Mesenchymal stem cell (in vitro differentiated cells and primary cell): ENCODE measurements at regions not wholly inside any gene's neighbourhood (a gene's known extent, or its start where the extent isn't known, plus 50 kb on each side); places are given as distances from the start of the nearest gene placed in this dataset.

Experiments used
- DNase-seq: peaks from one replicate; pipeline ENCODE4 v3.0.0-alpha.2; 2013
- H2AFZ ChIP-seq: one replicate; pipeline ENCODE4 v1.6.1; 2013; ENCODE audit warnings: low read depth, mild to moderate bottlenecking, control low read depth, inconsistent platforms, low read length, moderate library complexity
- H2AK5ac ChIP-seq: 2 replicates; pipeline ENCODE4 v1.6.1; 2013; ENCODE audit warnings: low read length, moderate library complexity, mild to moderate bottlenecking, inconsistent platforms; ENCODE audit not compliant: severe bottlenecking
- H2BK120ac ChIP-seq: one replicate; pipeline ENCODE4 v1.6.1; 2013; ENCODE audit warnings: low read depth, mild to moderate bottlenecking, inconsistent platforms, low read length, moderate library complexity
- H2BK12ac ChIP-seq, 2 experiments: one replicate each; pipeline ENCODE4 v1.6.1; 2013; ENCODE audit warnings: inconsistent platforms in 2 of 2, low read length in 2 of 2, mild to moderate bottlenecking in 2 of 2, moderate library complexity in 2 of 2, control low read depth in 1 of 2
- H2BK15ac ChIP-seq: one replicate; pipeline ENCODE4 v1.6.1; 2013; ENCODE audit warnings: mild to moderate bottlenecking, low read depth, inconsistent platforms; ENCODE audit not compliant: poor library complexity, severe bottlenecking
- H2BK5ac ChIP-seq: 2 replicates; pipeline ENCODE4 v1.6.1; 2013; ENCODE audit warnings: low read depth, mild to moderate bottlenecking, low read length, control low read depth, inconsistent platforms; ENCODE audit not compliant: poor library complexity, severe bottlenecking
- H3K14ac ChIP-seq, 2 experiments: one replicate each; pipeline ENCODE4 v1.6.1; 2013; ENCODE audit warnings: inconsistent platforms in 2 of 2, low read length in 2 of 2, control low read depth in 1 of 2, mild to moderate bottlenecking in 1 of 2, moderate library complexity in 1 of 2
- H3K18ac ChIP-seq, 2 experiments: one replicate each; pipeline ENCODE4 v1.6.1; 2013; ENCODE audit warnings: inconsistent platforms in 2 of 2, low read length in 2 of 2, control low read depth in 1 of 2, low read depth in 1 of 2, mild to moderate bottlenecking in 1 of 2
- H3K23ac ChIP-seq, 2 experiments: one replicate each; pipeline ENCODE4 v1.6.1; 2013; ENCODE audit warnings: inconsistent platforms in 2 of 2, low read length in 2 of 2, mild to moderate bottlenecking in 2 of 2, moderate library complexity in 2 of 2, control low read depth in 1 of 2
- H3K27ac ChIP-seq: 2 replicates; pipeline ENCODE4 v1.5.1; 2013; ENCODE audit warnings: mild to moderate bottlenecking, moderate library complexity, low read length, control low read depth, inconsistent platforms; ENCODE audit not compliant: poor library complexity, severe bottlenecking
- H3K27me3 ChIP-seq, 2 experiments: 2 replicates each; pipeline versions ENCODE4 v1.6.1 to v1.7.0; 2013; ENCODE audit warnings: low read length in 2 of 2, mild to moderate bottlenecking in 2 of 2, moderate library complexity in 2 of 2, control low read depth in 1 of 2, inconsistent platforms in 1 of 2; ENCODE audit not compliant: control insufficient read depth in 1 of 2, insufficient read depth in 1 of 2
- H3K36me3 ChIP-seq, 2 experiments: 2 replicates each; pipeline versions ENCODE4 v1.6.1 to v1.7.0; 2013; ENCODE audit warnings: low read length in 2 of 2, control low read depth in 1 of 2, inconsistent platforms in 1 of 2, low read depth in 1 of 2, mild to moderate bottlenecking in 1 of 2; ENCODE audit not compliant: insufficient read depth in 2 of 2, control insufficient read depth in 1 of 2
- H3K4ac ChIP-seq, 2 experiments: one replicate each; pipeline ENCODE4 v1.6.1; 2013; ENCODE audit warnings: inconsistent platforms in 2 of 2, low read length in 2 of 2, mild to moderate bottlenecking in 2 of 2, moderate library complexity in 2 of 2, control low read depth in 1 of 2, low read depth in 1 of 2
- H3K4me1 ChIP-seq: 2 replicates; pipeline ENCODE4 v1.6.1; 2013; ENCODE audit warnings: low read depth, low read length, control low read depth; ENCODE audit not compliant: control insufficient read depth, insufficient read depth
- H3K4me2 ChIP-seq: 2 replicates; pipeline ENCODE4 v1.6.1; 2013; ENCODE audit warnings: low read length, mild to moderate bottlenecking, inconsistent platforms; ENCODE audit not compliant: poor library complexity, severe bottlenecking
- H3K4me3 ChIP-seq, 2 experiments: 2 replicates each; pipeline versions ENCODE4 v1.5.1 to v1.7.0; 2013; ENCODE audit warnings: low read length in 2 of 2, mild to moderate bottlenecking in 2 of 2, control low read depth in 1 of 2, low read depth in 1 of 2; ENCODE audit not compliant: insufficient read depth in 1 of 2
- H3K79me1 ChIP-seq: replicated peaks from 2 replicates; pipeline ENCODE4 v1.6.1; 2013; ENCODE audit warnings: mild to moderate bottlenecking, control low read depth, low read length, inconsistent platforms; ENCODE audit not compliant: poor library complexity, severe bottlenecking
- H3K9ac ChIP-seq: 2 replicates; pipeline ENCODE4 v1.7.0; 2013; ENCODE audit warnings: mild to moderate bottlenecking, low read length, moderate library complexity
- H3K9me3 ChIP-seq: 2 replicates; pipeline ENCODE4 v1.7.0; 2013; ENCODE audit warnings: mild to moderate bottlenecking, low read length; ENCODE audit not compliant: control insufficient read depth
- H4K8ac ChIP-seq: one replicate; pipeline ENCODE4 v1.6.1; 2013; ENCODE audit warnings: inconsistent platforms, mild to moderate bottlenecking, low read length, moderate library complexity
- H4K91ac ChIP-seq: one replicate; pipeline ENCODE4 v1.6.1; 2013; ENCODE audit warnings: mild to moderate bottlenecking, low read length, inconsistent platforms
- WGBS: methylation state at CpG from one replicate; pipeline ENCODE4 v1.1.7; 2013; ENCODE audit warnings: mixed read lengths; 5-methylcytosine and 5-hydroxymethylcytosine counted together

DNA sequence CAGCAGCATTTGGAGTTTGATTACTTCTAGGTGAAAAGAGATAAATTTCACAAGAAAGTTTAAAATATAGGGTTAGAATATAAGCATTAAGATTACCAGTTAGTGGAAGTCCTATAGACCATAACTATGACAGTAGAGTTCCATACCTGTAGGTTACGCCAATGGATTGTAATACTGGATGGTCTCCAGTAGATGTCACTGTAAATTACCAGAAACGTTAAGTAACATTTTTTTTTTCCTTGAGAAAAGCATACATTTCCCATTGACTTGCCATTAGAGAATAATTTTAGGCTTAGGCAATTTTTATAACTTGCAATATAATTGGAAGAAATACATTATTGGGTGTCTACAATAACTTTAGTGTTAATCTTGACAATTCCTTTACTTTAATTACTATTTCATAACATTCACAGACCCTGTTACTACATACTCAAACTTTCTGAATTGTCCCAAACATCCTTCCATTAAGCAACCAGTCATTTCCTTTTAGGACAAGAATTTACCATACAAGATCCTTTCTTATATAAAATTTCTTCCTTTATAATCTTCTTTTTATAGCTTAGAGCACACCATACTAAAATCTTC is 304.1 kb upstream of the TECRL start:
- peak; percentile 44 for DNase-seq
- H3K4me2 ChIP-seq, result no peak overlapping the region
- H3K27ac ChIP-seq, result no peak overlapping the region
- H3K9ac ChIP-seq, result no peak overlapping the region
- H3K18ac ChIP-seq, result no peak overlapping the region
- H4K8ac ChIP-seq, result no peak overlapping the region
- H3K4me3 ChIP-seq, result no peak overlapping the region
- no peak overlapping the region for H3K23ac ChIP-seq
- H2BK12ac ChIP-seq, result no peak overlapping the region
- no peaks in the 10 kb centered on the region for H3K9me3 ChIP-seq
- no peaks in the 10 kb centered on the region for H3K4me1 ChIP-seq
- no CpG with 5 or more reads among the region's 2 CpGs for WGBS
- H4K91ac ChIP-seq, result no peak overlapping the region
- no peak overlapping the region for H3K14ac ChIP-seq
- H2AK5ac ChIP-seq, result no peak overlapping the region
- no peaks in the 10 kb centered on the region for H3K36me3 ChIP-seq
- H2AFZ ChIP-seq, result no peak overlapping the region
- H3K27me3 ChIP-seq, result no peaks in the 10 kb centered on the region
- H3K4ac ChIP-seq, result no peak overlapping the region
- no peak overlapping the region for H2BK120ac ChIP-seq
- H2BK5ac ChIP-seq, result no peak overlapping the region
- no peak overlapping the region for H2BK15ac ChIP-seq
- no peaks in the 10 kb centered on the region for H3K79me1 ChIP-seq

DNA sequence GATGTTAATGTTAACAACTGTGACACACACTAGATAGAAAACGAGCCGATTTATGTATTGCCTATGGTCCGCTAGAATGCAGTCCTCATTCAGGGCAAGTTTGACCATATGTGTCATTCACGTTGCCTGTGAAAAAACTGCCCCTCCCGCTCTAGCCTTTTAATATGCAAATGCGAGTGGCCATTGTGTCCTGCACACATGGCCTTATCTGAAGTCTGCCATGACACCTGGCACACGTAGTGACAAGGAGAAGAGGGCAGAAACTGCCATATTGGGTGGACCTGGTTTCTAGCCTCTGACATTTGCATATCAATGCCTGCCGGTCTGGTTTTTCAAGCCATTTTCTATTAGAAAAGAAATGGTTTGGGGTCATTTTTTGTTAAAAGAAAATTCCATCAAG is 303.3 kb upstream of the TECRL start:
- Histone ChIP-seq H3K79me1 (no peaks in the 10 kb centered on the region), H4K8ac (no peak overlapping the region), H3K14ac (no peak overlapping the region), H3K18ac (no peak overlapping the region), H3K23ac (no peak overlapping the region), H2BK12ac (no peak overlapping the region), H3K9me3 (no peaks in the 10 kb centered on the region), H4K91ac (no peak overlapping the region), H2BK120ac (no peak overlapping the region), H3K4me2 (no peak overlapping the region), H3K4me3 (no peak overlapping the region), H3K4ac (no peak overlapping the region), H2AFZ (no peak overlapping the region), H2AK5ac (no peak overlapping the region), H3K9ac (no peak overlapping the region), H3K27me3 (no peaks in the 10 kb centered on the region), H2BK15ac (no peak overlapping the region), H3K27ac (no peak overlapping the region), H2BK5ac (no peak overlapping the region), H3K36me3 (no peaks in the 10 kb centered on the region), H3K4me1 (no peaks in the 10 kb centered on the region)
- 77% methylated on average over 7 of the region's 8 CpGs for WGBS
- DNase-seq, result no peak

DNA sequence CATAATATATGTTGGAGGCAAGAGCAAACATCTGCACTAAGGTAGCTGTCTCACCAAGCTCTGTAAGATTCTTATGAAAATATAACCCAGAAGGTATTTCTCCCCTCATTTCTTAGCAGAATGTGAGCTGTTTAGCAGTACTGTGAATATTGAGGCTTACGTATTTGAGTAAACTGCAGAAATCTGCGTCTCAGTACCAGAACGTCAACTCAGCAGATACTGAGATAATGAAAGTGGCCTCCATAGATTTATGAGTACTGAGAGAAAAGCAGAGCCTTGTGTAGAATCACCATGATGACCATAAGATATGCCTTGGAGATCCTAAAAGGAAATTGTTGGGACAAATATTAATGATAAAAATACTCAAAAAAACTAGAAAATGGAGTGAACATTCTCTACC is 296.7 kb upstream of the TECRL start:
- 72% methylated on average over 3 of the region's 3 CpGs for WGBS
- Histone ChIP-seq H3K9me3 (no peaks in the 10 kb centered on the region), H2BK15ac (no peak overlapping the region), H3K4me2 (no peak overlapping the region), H4K91ac (no peak overlapping the region), H2BK120ac (no peak overlapping the region), H2BK5ac (no peak overlapping the region), H3K9ac (no peak overlapping the region), H2BK12ac (no peak overlapping the region), H3K27me3 (no peaks in the 10 kb centered on the region), H3K14ac (no peak overlapping the region), H3K4me3 (no peak overlapping the region), H3K36me3 (no peaks in the 10 kb centered on the region), H3K27ac (no peak overlapping the region), H2AK5ac (no peak overlapping the region), H3K4ac (no peak overlapping the region), H3K18ac (no peak overlapping the region), H4K8ac (no peak overlapping the region), H3K79me1 (no peaks in the 10 kb centered on the region), H2AFZ (no peak overlapping the region), H3K4me1 (no peaks in the 10 kb centered on the region), H3K23ac (no peak overlapping the region)
- DNase-seq, result peak; percentile 3

- Histone ChIP-seq H3K36me3 (no peaks in the 10 kb centered on the region), H3K9ac (no peak overlapping the region), H3K4ac (no peak overlapping the region), H2BK120ac (no peak overlapping the region), H2BK15ac (no peak overlapping the region), H2BK5ac (no peak overlapping the region), H3K18ac (no peak overlapping the region), H3K27ac (no peak overlapping the region), H3K14ac (no peak overlapping the region), H4K8ac (no peak overlapping the region), H3K4me1 (no peaks in the 10 kb centered on the region), H2AFZ (no peak overlapping the region), H3K4me3 (no peak overlapping the region), H3K23ac (no peak overlapping the region), H3K27me3 (no peaks in the 10 kb centered on the region), H4K91ac (no peak overlapping the region), H3K9me3 (peaks cover 3% of the 10 kb centered on the region), H2BK12ac (no peak overlapping the region), H3K79me1 (no peaks in the 10 kb centered on the region), H2AK5ac (no peak overlapping the region), H3K4me2 (no peak overlapping the region)
- DNase-seq, result no peak
- WGBS, result no CpG with 5 or more reads among the region's 2 CpGs
These were observed 288.9 kb upstream of the TECRL start for GRCh38 chr4:64698171-64698570.
